HEK293 (cell line): ENCODE measurements at regions not wholly inside any gene's neighbourhood (a gene's known extent, or its start where the extent isn't known, plus 50 kb on each side); places are given as distances from the start of the nearest gene placed in this dataset.

Experiments used
- SP2 ChIP-seq: fragments of 450-650 bp; formaldehyde crosslinking; IDR thresholded peaks from 2 replicates; pipeline ENCODE4 v1.5.1; 2016; ENCODE audit warnings: missing biosample characterization, missing genetic modification characterization
- ZBTB17 ChIP-seq: fragments of 450-650 bp; formaldehyde crosslinking; IDR thresholded peaks from 2 replicates; pipeline ENCODE4 v1.5.1; 2016; ENCODE audit warnings: missing biosample characterization, missing genetic modification characterization
- ZNF335 ChIP-seq: fragments of 450-650 bp; formaldehyde crosslinking; conservative IDR thresholded peaks from 2 replicates; pipeline ENCODE4 v1.5.1; 2016; ENCODE audit warnings: missing biosample characterization, missing genetic modification characterization
- ZNF350 ChIP-seq: fragments of 450-650 bp; formaldehyde crosslinking; IDR thresholded peaks from 2 replicates; pipeline ENCODE4 v1.5.0; 2017; ENCODE audit warnings: missing biosample characterization, mild to moderate bottlenecking, missing genetic modification characterization
- ZNF629 ChIP-seq: fragments of 450-650 bp; formaldehyde crosslinking; IDR thresholded peaks from 2 replicates; pipeline ENCODE4 v1.5.1; 2017; ENCODE audit warnings: missing biosample characterization, missing genetic modification characterization
- TF ChIP-seq, protein P1 (sequence below): fragments of 450-650 bp; formaldehyde crosslinking; IDR thresholded peaks from 2 replicates; pipeline ENCODE4 v1.5.1; 2016; ENCODE audit warnings: missing biosample characterization, missing genetic modification characterization
- TF ChIP-seq, protein P2 (sequence below): fragments of 450-650 bp; formaldehyde crosslinking; IDR thresholded peaks from 2 replicates; pipeline ENCODE4 v1.5.1; 2016; ENCODE audit warnings: missing biosample characterization, missing genetic modification characterization

DNA sequence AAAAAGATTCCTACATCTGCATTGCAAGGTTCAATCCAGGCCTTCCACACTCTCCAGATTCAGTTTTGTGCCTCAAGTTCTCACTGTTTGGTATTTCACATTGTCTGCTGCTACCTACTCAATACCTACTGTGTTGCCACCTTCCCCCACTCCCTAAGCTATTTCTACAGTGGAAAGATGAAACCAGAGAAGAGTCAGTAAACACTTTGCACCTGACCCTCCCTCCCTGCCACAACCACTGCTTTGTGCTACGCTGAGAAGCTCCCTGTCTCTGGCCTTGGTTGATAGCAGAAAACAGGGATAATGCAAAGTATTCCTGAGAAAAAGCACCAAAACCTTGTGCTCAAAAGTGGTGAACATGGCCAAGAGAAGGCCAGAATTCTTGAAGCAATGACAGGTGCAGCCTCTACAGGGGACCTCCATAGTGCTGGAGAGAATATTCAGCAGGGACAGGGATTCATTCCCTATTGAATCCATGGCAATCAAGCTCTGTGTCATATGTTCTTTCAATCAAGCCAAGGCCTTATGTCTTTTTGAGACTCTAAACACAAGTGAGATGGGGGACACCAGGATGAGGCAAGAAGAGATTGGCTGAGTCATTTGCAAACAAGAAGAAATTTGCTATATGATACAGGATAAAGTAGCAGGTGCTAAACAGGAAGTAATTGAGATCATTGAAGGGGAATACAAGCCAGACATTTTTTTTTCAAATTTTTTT is 83.5 kb upstream of the LIPC start:
- TF ChIP-seq ZNF350, result no peak
- no peak for TF ChIP-seq SP2
- TF ChIP-seq ZNF335, result no peak
- TF ChIP-seq, protein P1, sequence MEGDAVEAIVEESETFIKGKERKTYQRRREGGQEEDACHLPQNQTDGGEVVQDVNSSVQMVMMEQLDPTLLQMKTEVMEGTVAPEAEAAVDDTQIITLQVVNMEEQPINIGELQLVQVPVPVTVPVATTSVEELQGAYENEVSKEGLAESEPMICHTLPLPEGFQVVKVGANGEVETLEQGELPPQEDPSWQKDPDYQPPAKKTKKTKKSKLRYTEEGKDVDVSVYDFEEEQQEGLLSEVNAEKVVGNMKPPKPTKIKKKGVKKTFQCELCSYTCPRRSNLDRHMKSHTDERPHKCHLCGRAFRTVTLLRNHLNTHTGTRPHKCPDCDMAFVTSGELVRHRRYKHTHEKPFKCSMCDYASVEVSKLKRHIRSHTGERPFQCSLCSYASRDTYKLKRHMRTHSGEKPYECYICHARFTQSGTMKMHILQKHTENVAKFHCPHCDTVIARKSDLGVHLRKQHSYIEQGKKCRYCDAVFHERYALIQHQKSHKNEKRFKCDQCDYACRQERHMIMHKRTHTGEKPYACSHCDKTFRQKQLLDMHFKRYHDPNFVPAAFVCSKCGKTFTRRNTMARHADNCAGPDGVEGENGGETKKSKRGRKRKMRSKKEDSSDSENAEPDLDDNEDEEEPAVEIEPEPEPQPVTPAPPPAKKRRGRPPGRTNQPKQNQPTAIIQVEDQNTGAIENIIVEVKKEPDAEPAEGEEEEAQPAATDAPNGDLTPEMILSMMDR (tag by site-specific recombination), result no peak
- TF ChIP-seq, protein P2, sequence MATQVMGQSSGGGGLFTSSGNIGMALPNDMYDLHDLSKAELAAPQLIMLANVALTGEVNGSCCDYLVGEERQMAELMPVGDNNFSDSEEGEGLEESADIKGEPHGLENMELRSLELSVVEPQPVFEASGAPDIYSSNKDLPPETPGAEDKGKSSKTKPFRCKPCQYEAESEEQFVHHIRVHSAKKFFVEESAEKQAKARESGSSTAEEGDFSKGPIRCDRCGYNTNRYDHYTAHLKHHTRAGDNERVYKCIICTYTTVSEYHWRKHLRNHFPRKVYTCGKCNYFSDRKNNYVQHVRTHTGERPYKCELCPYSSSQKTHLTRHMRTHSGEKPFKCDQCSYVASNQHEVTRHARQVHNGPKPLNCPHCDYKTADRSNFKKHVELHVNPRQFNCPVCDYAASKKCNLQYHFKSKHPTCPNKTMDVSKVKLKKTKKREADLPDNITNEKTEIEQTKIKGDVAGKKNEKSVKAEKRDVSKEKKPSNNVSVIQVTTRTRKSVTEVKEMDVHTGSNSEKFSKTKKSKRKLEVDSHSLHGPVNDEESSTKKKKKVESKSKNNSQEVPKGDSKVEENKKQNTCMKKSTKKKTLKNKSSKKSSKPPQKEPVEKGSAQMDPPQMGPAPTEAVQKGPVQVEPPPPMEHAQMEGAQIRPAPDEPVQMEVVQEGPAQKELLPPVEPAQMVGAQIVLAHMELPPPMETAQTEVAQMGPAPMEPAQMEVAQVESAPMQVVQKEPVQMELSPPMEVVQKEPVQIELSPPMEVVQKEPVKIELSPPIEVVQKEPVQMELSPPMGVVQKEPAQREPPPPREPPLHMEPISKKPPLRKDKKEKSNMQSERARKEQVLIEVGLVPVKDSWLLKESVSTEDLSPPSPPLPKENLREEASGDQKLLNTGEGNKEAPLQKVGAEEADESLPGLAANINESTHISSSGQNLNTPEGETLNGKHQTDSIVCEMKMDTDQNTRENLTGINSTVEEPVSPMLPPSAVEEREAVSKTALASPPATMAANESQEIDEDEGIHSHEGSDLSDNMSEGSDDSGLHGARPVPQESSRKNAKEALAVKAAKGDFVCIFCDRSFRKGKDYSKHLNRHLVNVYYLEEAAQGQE, result no peak
- no peak for TF ChIP-seq ZBTB17
- no peak for TF ChIP-seq ZNF629
